Skin of body (tissue), 1 donor: ENCODE measurements at regions not wholly inside any gene's neighbourhood (a gene's known extent, or its start where the extent isn't known, plus 50 kb on each side); places are given as distances from the start of the nearest gene placed in this dataset.
A peak's percentile ranks its signal among the peaks of the same experiment; 100 is the strongest.

Experiments used
- DNase-seq: peaks from one replicate; lab custom pipeline; 2025; lab: John Stamatoyannopoulos, UW

DNA sequence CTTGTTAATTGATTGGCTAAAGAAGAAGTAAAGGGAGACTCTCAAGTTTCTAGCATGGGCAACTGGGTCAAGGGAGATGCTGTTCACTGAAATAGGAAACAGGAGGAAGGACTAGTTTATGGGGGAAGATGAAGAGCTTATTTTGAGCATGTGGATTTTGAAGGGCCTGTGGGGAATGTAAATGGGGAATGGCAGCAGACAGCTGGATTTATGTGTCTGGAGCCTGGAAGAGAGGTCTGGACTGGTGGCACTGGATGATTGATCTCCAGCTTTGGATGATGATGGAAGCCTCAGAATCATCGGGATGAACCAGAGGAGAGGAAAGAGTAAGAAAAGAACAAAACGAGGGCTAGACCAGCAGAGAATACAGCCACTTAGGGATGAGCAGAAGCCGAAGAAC is 54.9 kb upstream of the ENAH start:
- no peak for DNase-seq

DNA sequence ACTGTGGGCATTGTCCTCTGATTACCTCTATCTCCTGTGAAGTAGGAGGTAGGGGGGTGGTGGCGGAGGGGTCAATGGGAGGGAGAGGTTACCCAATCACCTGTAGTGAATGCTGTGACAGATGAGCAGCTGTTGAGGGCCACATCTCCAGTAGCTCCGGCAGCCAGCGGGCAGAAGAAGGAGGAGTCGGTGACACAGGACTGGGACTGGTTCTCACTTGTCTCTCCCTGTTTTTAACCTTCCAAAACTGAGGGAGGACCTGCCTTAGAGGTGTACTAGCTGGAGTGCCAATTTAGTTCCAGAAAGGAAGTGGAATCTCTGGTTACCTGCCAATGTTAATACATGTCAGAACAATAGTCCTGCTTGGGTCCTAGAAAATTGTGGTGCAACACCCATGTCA is 56.2 kb upstream of the ENAH start:
- peak; percentile 2 for DNase-seq

- peak; percentile 38 for DNase-seq
Measured at GRCh38 chr1:225710804-225711203, 57.9 kb upstream of the ENAH start.

- no peak for DNase-seq
Measured at GRCh38 chr1:225711236-225711937, 58.5 kb upstream of the ENAH start.

GRCh38 chr1:225712391-225712790 is 59.5 kb upstream of the ENAH start:
- DNase-seq = no peak

- DNase-seq = no peak
Measured at GRCh38 chr1:225713281-225713680, 60.4 kb upstream of the ENAH start.

DNA sequence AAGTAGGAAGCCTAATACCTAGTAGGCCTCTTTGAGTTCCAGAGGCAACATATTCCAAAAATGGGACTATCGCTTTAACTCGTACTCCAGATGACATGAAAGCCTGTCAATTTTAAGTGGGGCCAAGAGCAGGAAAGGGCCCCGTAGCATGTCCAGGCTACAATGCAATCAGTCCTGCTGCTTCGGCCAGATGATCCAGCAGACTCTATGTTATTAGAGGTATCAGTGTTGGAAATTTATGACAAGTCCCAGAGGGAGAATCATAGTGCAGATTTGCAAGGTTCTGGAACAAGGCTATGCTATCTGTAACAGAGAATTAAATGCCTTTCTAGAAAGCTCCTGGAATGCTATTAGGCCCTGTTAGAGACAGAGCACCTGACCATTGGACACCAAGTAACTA is 56.7 kb upstream of the SRP9 start:
- no peak for DNase-seq

DNA sequence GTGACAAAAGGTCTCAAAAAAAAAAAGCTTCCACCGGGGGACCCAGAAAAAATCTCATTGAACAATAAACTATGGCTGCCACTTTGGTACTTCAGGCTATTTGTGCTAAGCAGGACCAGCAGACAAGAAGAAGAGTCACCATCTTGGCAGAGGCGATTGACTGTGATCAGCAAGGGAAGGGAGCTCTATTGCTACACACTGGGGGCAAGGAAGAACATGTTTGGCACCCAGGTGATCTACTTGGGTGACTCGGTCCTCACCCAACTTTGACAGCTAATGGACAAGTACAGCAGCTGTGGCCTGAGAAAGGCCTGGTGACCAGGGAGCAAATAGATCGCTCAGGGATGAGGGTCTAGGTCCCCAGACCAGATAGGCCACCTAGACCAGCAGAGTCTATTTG is 53.4 kb upstream of the SRP9 start:
- no peak for DNase-seq
